Uterus (tissue), 3 donors: ENCODE measurements at regions not wholly inside any gene's neighbourhood (a gene's known extent, or its start where the extent isn't known, plus 50 kb on each side); places are given as distances from the start of the nearest gene placed in this dataset.

Experiments used
- DNase-seq, 2 donors: peaks; one replicate each; pipeline ENCODE4 v3.0.0-alpha.2; 2019 to 2020
- H3K27ac ChIP-seq, 2 donors: fragments of 200-600 bp; sonication (generic); 1 replicate in 1 of 2; 2 replicates in 1 of 2; pipeline ENCODE4 v1.5.1; 2016 to 2018
- H3K27me3 ChIP-seq, 2 donors: fragments of 200-600 bp; sonication (generic); one replicate each; pipeline ENCODE4 v1.5.1; 2018 to 2019; ENCODE audit warnings: control low read depth in 1 of 2
- H3K36me3 ChIP-seq, 2 donors: fragments of 200-600 bp; sonication (generic); one replicate each; pipeline ENCODE4 v1.5.1; 2019; ENCODE audit warnings: control low read depth in 1 of 2
- H3K4me1 ChIP-seq, 2 donors: fragments of 200-600 bp; sonication (generic); one replicate each; pipeline ENCODE4 v1.5.1; 2018 to 2019; ENCODE audit warnings: control low read depth in 1 of 2
- H3K4me3 ChIP-seq, 2 donors: fragments of 200-600 bp; sonication (generic); 1 replicate in 1 of 2; 2 replicates in 1 of 2; pipeline ENCODE4 v1.5.1; 2018 to 2019; ENCODE audit warnings: mild to moderate bottlenecking in 1 of 2
- H3K9me3 ChIP-seq, 2 donors: fragments of 200-600 bp; sonication (generic); one replicate each; pipeline ENCODE4 v1.5.1; 2019; ENCODE audit warnings: control low read depth in 1 of 2
- CTCF ChIP-seq, 4 experiments: fragments of 200-600 bp in 2 of 4; fragments of 450-650 bp in 2 of 4; sonication (generic) in 2 of 4; IDR thresholded peaks; one replicate each; pipeline ENCODE4 v1.5.1; 2016 to 2019; ENCODE audit warnings: antibody characterized with exemption in 4 of 4, mild to moderate bottlenecking in 2 of 4, moderate library complexity in 1 of 4
- POLR2A ChIP-seq, 2 donors: fragments of 450-650 bp; IDR thresholded peaks; one replicate each; pipeline ENCODE4 v1.6.1; 2016; ENCODE audit warnings: antibody characterized with exemption in 2 of 2, mild to moderate bottlenecking in 1 of 2, moderate library complexity in 1 of 2
- intact Hi-C: fragments of 100-400 bp; cut with DNase I; formaldehyde crosslinking; loops from one replicate; pipeline ENCODE4 v1.15.1; 2023; ENCODE audit warnings: low total_unique reads
- donor health status: DM: yes; HTN: yes; CAD: no.

GRCh38 chr6:50213146-50213545 is 163.4 kb upstream of the DEFB112 start:
- Histone ChIP-seq H3K4me3 (no peak overlapping the region), H3K27me3 (no peaks in the 10 kb centered on the region), H3K36me3 (no peaks in the 10 kb centered on the region), H3K9me3 (peaks cover 0 to 2% of the 10 kb centered on the region in 2 donors), H3K27ac (no peak overlapping the region), H3K4me1 (no peaks in the 10 kb centered on the region)
- TF ChIP-seq CTCF (IDR thresholded peaks at IDR 0.05): no peak
- TF ChIP-seq POLR2A (IDR thresholded peaks at IDR 0.05): no peak
- intact Hi-C loops: no loop called here
- no peak for DNase-seq

GRCh38 chr6:50214937-50215336 is 165.2 kb upstream of the DEFB112 start:
- Histone ChIP-seq H3K36me3 (no peaks in the 10 kb centered on the region), H3K27me3 (no peaks in the 10 kb centered on the region), H3K4me1 (no peaks in the 10 kb centered on the region), H3K9me3 (no peaks in the 10 kb centered on the region), H3K4me3 (no peak overlapping the region), H3K27ac (no peak overlapping the region)
- no peak for TF ChIP-seq POLR2A (IDR thresholded peaks at IDR 0.05)
- no peak for TF ChIP-seq CTCF (IDR thresholded peaks at IDR 0.05)
- intact Hi-C loops: no loop called here
- DNase-seq: no peak

GRCh38 chr6:50217841-50218240 is 168.1 kb upstream of the DEFB112 start:
- TF ChIP-seq POLR2A (IDR thresholded peaks at IDR 0.05): no peak
- TF ChIP-seq CTCF (IDR thresholded peaks at IDR 0.05): no peak
- no peaks in the 10 kb centered on the region for H3K4me1 ChIP-seq
- no peak overlapping the region for H3K27ac ChIP-seq
- no peaks in the 10 kb centered on the region for H3K36me3 ChIP-seq
- no peaks in the 10 kb centered on the region for H3K27me3 ChIP-seq
- intact Hi-C loops: no loop called here
- DNase-seq: no peak
- H3K9me3 ChIP-seq: no peaks in the 10 kb centered on the region
- H3K4me3 ChIP-seq: no peak overlapping the region

GRCh38 chr6:50236164-50236563 is 186.4 kb upstream of the DEFB112 start:
- TF ChIP-seq CTCF (IDR thresholded peaks at IDR 0.05) (no peak), POLR2A (IDR thresholded peaks at IDR 0.05) (no peak)
- Histone ChIP-seq H3K36me3 (no peaks in the 10 kb centered on the region), H3K9me3 (no peaks in the 10 kb centered on the region), H3K4me3 (no peak overlapping the region), H3K27me3 (no peaks in the 10 kb centered on the region), H3K4me1 (no peaks in the 10 kb centered on the region), H3K27ac (no peak overlapping the region)
- intact Hi-C loops: no loop called here
- DNase-seq: no peak

- Histone ChIP-seq H3K4me1 (no peaks in the 10 kb centered on the region), H3K36me3 (no peaks in the 10 kb centered on the region), H3K4me3 (no peak overlapping the region), H3K27me3 (no peaks in the 10 kb centered on the region), H3K9me3 (no peaks in the 10 kb centered on the region), H3K27ac (no peak overlapping the region)
- no peak for TF ChIP-seq POLR2A (IDR thresholded peaks at IDR 0.05)
- no peak for TF ChIP-seq CTCF (IDR thresholded peaks at IDR 0.05)
- intact Hi-C loops: no loop called here
- no peak for DNase-seq
These were observed 190.1 kb upstream of the DEFB112 start for GRCh38 chr6:50239853-50240252.
